Effector memory CD8-positive, alpha-beta T cell (primary cell): ENCODE measurements at regions not wholly inside any gene's neighbourhood (a gene's known extent, or its start where the extent isn't known, plus 50 kb on each side); places are given as distances from the start of the nearest gene placed in this dataset.

Source experiments
- ATAC-seq: fragments of 150-1000 bp; cut with Tn5 transposase; replicated peaks from 2 replicates; pipeline ENCODE4 v1.10.0; 2021; ENCODE audit warnings: mild to moderate bottlenecking, moderate library complexity
- DNase-seq, 3 experiments: peaks; one replicate each; pipeline ENCODE4 v3.0.0; 2021
- H3K27ac Mint-ChIP-seq, 2 donors: one replicate each; pipeline ENCODE4 v1.8.0; 2022; ENCODE audit warnings: mild to moderate bottlenecking in 2 of 2, mixed read lengths in 2 of 2, moderate library complexity in 2 of 2
- H3K27me3 Mint-ChIP-seq, 2 donors: one replicate each; pipeline ENCODE4 v1.8.0; 2022; ENCODE audit warnings: mixed read lengths in 2 of 2
- H3K36me3 Mint-ChIP-seq: one replicate; pipeline ENCODE4 v1.8.0; 2022; ENCODE audit warnings: mild to moderate bottlenecking, moderate library complexity, mixed read lengths; ENCODE audit not compliant: insufficient read depth
- H3K4me1 Mint-ChIP-seq, 2 donors: one replicate each; pipeline ENCODE4 v1.8.0; 2022; ENCODE audit warnings: low read depth in 2 of 2, mixed read lengths in 2 of 2
- H3K4me3 Mint-ChIP-seq, 2 donors: one replicate each; pipeline ENCODE4 v1.8.0; 2022; ENCODE audit warnings: mild to moderate bottlenecking in 2 of 2, mixed read lengths in 2 of 2, moderate library complexity in 2 of 2
- H3K9me3 Mint-ChIP-seq, 2 donors: one replicate each; pipeline ENCODE4 v1.8.0; 2022; ENCODE audit warnings: mixed read lengths in 2 of 2

- H3K27ac Mint-ChIP-seq: peak overlapping the region in 1 of 2 donors; percentile 72
- no peak overlapping the region for H3K4me3 Mint-ChIP-seq
- H3K36me3 Mint-ChIP-seq: no peaks in the 10 kb centered on the region
- ATAC-seq (no peak), DNase-seq (no peak)
- H3K9me3 Mint-ChIP-seq: no peaks in the 10 kb centered on the region
- peaks cover 13 to 21% of the 10 kb centered on the region in 2 donors for H3K4me1 Mint-ChIP-seq
- no peaks in the 10 kb centered on the region for H3K27me3 Mint-ChIP-seq
Observed at GRCh38 chr2:9770006-9770307, 73.3 kb upstream of the TAF1B start.

DNA sequence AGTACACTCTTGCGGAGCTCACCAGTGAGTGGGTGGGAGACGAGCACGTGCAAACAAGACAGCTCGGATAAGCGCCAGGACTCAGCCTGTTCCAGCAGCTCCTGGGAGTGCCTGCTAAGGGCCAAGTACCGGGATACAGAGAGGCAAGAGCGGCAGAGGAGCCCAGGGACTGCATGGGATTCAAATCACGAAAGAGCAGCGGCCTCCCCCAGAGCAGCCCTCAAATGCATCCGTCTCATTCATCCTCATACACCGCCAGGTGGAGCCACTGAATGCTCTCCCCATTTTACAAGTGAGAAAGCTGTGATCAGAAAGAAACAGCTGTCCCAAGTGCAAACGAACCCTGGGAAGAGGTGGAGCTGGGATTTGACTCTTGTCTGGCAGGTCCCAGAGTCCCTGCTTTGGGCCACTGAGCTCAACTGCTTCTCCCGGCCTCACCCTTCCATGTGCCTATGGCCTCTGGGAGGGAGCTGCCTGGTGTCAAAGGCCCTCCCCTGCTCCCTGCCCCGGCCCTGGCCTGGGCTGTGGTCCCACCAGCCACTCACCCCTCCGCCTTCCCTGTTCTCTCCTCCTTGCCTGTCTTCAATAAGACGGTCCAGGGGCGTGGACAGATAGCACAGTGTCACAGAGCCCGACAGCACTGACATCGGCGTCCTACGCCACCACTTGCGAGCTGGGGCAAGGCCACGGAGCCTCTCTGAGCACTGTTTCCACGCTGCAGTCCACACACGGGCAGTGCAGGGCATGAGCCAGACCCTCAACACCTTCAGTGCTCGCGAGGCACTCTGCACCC lies 72.8 kb upstream of the TAF1B start:
- peaks cover 10 to 18% of the 10 kb centered on the region in 2 donors for H3K4me1 Mint-ChIP-seq
- H3K27ac Mint-ChIP-seq: peak overlapping the region in 1 of 2 donors; percentile 72
- DNase-seq (peak; percentile 50 to 58 (median 55)), ATAC-seq (peak; percentile 68)
- H3K9me3 Mint-ChIP-seq: no peaks in the 10 kb centered on the region
- H3K36me3 Mint-ChIP-seq: no peaks in the 10 kb centered on the region
- H3K27me3 Mint-ChIP-seq: no peaks in the 10 kb centered on the region
- no peak overlapping the region for H3K4me3 Mint-ChIP-seq

DNA sequence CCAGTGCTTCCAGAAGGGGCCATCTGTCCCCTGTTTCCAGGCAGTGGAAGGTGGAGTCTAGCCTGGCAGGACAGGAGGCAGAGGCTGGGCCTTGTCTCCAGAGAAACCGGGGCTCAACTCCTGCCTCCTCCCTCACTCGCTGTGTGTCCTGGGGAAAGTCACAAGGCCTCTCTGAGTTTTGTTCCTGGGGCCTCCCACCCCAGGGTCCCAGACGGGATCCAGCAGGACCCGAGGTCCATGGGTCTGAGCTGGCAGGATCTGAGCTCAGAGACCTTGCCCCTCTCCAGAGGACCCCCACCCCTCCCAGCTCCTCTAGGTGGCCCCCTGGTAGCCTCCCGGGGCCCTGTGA lies 72.2 kb upstream of the TAF1B start:
- H3K4me3 Mint-ChIP-seq: no peak overlapping the region
- ATAC-seq (no peak), DNase-seq (no peak)
- no peaks in the 10 kb centered on the region for H3K9me3 Mint-ChIP-seq
- H3K4me1 Mint-ChIP-seq: peaks cover 10 to 18% of the 10 kb centered on the region in 2 donors
- H3K27me3 Mint-ChIP-seq: no peaks in the 10 kb centered on the region
- H3K36me3 Mint-ChIP-seq: no peaks in the 10 kb centered on the region
- peak overlapping the region in 1 of 2 donors; percentile 72 for H3K27ac Mint-ChIP-seq

- H3K9me3 Mint-ChIP-seq: peaks cover 0 to 1% of the 10 kb centered on the region in 2 donors
Observed at GRCh38 chr2:9771481-9772017, 71.7 kb upstream of the TAF1B start.

DNA sequence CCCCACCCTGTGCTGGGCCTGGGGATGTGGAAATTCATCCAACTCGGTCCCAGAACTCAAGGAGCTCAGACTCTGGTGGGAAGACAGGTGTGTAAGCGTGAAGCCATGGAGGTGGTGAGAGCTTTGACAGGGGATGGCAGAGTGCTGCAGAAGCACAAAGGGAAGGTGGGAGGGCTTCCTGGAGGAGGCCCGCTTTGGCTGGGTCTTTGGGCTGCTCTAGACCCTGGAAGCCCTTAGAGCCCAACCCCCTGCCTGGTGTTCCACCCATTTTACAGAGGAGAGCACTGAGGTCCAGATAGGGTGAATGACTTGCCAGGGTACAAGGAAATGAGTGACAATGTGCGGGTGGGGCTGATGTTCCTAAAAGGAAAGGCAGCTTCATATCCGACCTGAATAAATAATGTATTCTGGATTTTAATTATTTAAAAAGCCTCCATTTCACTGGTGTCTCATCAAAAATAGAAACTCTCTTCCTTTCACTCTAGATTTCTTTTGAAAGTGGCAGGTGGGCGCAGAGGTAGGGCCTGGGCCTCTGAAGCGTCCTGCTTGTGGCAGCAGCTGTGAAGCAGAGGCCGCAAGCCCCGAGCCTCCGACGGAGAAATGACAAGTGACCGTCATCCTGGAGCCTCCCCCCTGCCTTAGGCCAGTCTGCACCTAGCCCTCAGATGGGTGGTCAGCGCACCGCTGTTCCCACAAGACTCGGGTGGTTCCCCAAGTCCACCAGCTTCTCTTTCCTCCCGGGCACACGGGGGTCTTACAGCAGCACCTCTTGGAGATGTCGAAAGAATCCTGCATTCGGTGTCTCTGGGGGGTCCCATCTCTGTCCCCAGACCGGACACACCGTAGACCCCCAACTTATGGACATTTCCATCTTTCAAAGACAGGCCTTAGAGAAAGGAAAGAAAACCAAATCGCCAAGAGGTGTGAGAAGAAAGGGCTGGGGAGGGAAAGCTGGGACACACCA lies 71.0 kb upstream of the TAF1B start:
- ATAC-seq: no peak
- H3K27ac Mint-ChIP-seq: peak overlapping the region in 1 of 2 donors; percentile 66
- no peak overlapping the region for H3K4me3 Mint-ChIP-seq
- H3K27me3 Mint-ChIP-seq: no peaks in the 10 kb centered on the region
- H3K36me3 Mint-ChIP-seq: no peaks in the 10 kb centered on the region
- peaks cover 0 to 2% of the 10 kb centered on the region in 2 donors for H3K9me3 Mint-ChIP-seq
- H3K4me1 Mint-ChIP-seq: peaks cover 10 to 18% of the 10 kb centered on the region in 2 donors
- DNase-seq: no peak

More at GRCh38 chr2:9771481-9772017, 71.7 kb upstream of the TAF1B start:
- Mint-ChIP-seq H3K4me3 (no peak overlapping the region), H3K4me1 (peaks cover 10 to 18% of the 10 kb centered on the region in 2 donors), H3K36me3 (no peaks in the 10 kb centered on the region), H3K27ac (peak overlapping the region in 1 of 2 donors; percentile 66), H3K27me3 (no peaks in the 10 kb centered on the region)
- DNase-seq (no peak), ATAC-seq (no peak)

DNA sequence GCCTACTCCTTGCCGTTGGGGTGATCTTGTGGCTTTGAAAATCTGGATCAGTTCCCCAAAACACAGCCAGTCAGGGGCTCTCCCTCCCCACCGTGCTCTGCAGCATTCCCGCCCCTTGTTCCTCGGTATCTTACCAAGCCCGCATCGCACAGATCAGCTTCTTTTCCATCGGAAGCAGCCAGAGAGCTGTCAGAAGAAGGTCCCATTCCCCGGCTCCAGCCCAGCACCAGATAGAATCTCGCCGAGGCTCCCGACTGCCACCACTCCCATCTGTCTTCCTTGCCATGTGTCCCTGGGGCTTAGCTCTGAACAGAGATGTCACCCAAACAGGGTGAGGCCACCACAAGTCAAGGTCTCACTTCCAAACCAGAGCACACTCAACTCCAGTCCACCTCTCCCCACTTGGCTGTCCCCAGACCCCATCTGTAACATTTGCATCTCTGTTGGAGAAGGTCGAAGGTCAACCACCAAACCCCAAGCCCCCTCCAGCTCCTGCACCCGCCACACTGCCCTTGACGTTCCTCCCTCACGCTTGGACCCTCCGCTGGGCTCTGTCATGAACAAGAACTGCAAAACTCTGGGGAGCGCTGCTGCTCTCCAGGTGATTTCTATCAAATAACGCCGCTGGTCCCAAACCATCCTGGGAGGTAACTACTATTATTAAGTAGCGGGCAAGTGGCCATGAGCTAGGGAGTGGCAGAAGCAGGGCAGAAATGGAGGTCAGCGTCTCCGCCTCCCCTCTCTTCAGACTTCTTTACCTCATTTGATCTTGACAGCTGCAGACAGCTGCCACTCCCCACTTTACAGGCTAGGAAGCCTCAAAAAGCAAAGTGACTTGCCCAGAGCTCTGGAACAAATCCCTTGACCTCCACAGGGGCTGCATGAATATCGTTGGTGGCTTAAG lies 70.0 kb upstream of the TAF1B start:
- Mint-ChIP-seq H3K27ac (peak overlapping the region in 1 of 2 donors; percentile 74), H3K4me3 (no peak overlapping the region), H3K9me3 (peaks cover 0 to 2% of the 10 kb centered on the region in 2 donors), H3K27me3 (no peaks in the 10 kb centered on the region), H3K4me1 (peaks cover 10 to 26% of the 10 kb centered on the region in 2 donors), H3K36me3 (no peaks in the 10 kb centered on the region)
- DNase-seq (no peak), ATAC-seq (no peak)

- peaks cover 16 to 29% of the 10 kb centered on the region in 2 donors for H3K4me1 Mint-ChIP-seq
- ATAC-seq: no peak
- no peaks in the 10 kb centered on the region for H3K27me3 Mint-ChIP-seq
Observed at GRCh38 chr2:9773903-9774239, 69.4 kb upstream of the TAF1B start.

GRCh38 chr2:9774266-9774665 lies 69.0 kb upstream of the TAF1B start:
- Mint-ChIP-seq H3K4me1 (peaks cover 14 to 29% of the 10 kb centered on the region in 2 donors), H3K36me3 (no peaks in the 10 kb centered on the region)
- ATAC-seq: no peak

More at GRCh38 chr2:9773903-9774239, 69.4 kb upstream of the TAF1B start:
- no peak for DNase-seq
- no peak overlapping the region for H3K27ac Mint-ChIP-seq
- peaks cover 0 to 2% of the 10 kb centered on the region in 2 donors for H3K9me3 Mint-ChIP-seq
- no peak overlapping the region for H3K4me3 Mint-ChIP-seq
- no peaks in the 10 kb centered on the region for H3K36me3 Mint-ChIP-seq

GRCh38 chr2:9775351-9775750 lies 67.9 kb upstream of the TAF1B start:
- Mint-ChIP-seq H3K4me3 (no peak overlapping the region), H3K36me3 (peaks cover 8% of the 10 kb centered on the region), H3K9me3 (peaks cover 0 to 2% of the 10 kb centered on the region in 2 donors), H3K27ac (peak overlapping the region in 1 of 2 donors; percentile 32), H3K27me3 (no peaks in the 10 kb centered on the region), H3K4me1 (peaks cover 19 to 31% of the 10 kb centered on the region in 2 donors)
- no peak for DNase-seq
- ATAC-seq: no peak

More at GRCh38 chr2:9774266-9774665, 69.0 kb upstream of the TAF1B start:
- Mint-ChIP-seq H3K27me3 (no peaks in the 10 kb centered on the region), H3K4me3 (no peak overlapping the region), H3K9me3 (peaks cover 0 to 2% of the 10 kb centered on the region in 2 donors), H3K27ac (no peak overlapping the region)
- DNase-seq: no peak

DNA sequence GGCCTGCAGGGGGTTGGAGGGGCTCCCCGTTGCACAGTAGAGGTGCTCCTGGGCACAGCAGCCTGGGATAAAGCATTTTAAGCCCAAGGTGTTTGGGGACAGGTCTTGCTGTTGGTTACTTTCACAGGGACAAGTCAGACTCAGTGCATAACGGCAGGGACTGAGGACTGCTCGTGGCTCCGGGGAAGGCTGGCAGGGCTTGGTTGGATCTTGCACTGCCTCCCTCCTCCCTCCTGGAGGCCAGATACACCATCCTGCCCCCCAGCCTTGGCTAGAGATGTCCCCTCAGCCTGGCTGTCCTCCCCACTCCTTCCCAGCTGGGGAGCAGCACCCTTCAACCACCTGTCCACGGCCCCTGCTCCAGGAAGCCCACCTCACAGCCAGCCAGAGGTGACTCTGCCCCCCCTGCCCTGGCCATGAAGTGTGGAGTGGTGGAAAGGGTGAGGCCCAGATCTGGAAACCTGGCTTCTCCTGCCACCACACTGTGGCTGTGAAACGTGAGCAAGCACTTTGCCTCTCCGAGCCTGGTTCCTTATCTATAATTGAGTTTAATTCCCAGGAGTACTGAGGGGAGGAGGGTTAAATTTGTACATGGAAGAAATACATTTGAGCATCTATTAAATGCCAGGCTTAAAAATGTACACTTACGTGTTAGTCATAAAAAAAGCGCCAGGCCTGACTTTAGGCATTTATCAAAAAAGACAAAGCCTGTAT lies 67.1 kb upstream of the TAF1B start:
- Mint-ChIP-seq H3K4me1 (peaks cover 19 to 33% of the 10 kb centered on the region in 2 donors), H3K9me3 (peaks cover 0 to 2% of the 10 kb centered on the region in 2 donors), H3K36me3 (peaks cover 14% of the 10 kb centered on the region)

DNA sequence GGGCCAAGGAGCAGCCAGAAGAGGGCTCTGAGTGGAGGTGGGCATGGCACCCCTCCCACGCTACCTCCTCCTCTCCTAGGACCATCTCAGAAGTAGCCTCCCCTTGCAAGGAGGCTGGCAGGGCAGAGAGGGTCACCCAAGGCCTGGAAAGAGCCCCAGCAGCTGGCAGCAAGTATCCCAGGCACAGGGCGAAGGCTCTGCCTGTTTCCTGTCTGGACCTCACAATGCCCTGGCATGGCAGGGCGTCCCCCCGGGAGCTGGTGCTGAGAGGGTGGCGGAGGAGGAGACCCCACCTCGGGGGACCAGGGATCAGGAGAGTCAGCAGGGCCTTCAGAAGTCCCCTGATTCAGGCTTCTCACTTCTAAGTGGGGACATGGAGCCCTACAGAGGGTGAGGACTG lies 66.2 kb upstream of the TAF1B start:
- Mint-ChIP-seq H3K27ac (no peak overlapping the region), H3K4me3 (no peak overlapping the region), H3K27me3 (no peaks in the 10 kb centered on the region), H3K9me3 (peaks cover 0 to 2% of the 10 kb centered on the region in 2 donors), H3K4me1 (peaks cover 23 to 36% of the 10 kb centered on the region in 2 donors), H3K36me3 (peaks cover 21% of the 10 kb centered on the region)
- ATAC-seq: no peak
- DNase-seq: no peak

More for the DNA sequence above, 67.1 kb upstream of the TAF1B start:
- ATAC-seq (no peak), DNase-seq (no peak)
- H3K27me3 Mint-ChIP-seq: no peaks in the 10 kb centered on the region
- no peak overlapping the region for H3K4me3 Mint-ChIP-seq
- peak overlapping the region in 1 of 2 donors; percentile 38 for H3K27ac Mint-ChIP-seq

DNA sequence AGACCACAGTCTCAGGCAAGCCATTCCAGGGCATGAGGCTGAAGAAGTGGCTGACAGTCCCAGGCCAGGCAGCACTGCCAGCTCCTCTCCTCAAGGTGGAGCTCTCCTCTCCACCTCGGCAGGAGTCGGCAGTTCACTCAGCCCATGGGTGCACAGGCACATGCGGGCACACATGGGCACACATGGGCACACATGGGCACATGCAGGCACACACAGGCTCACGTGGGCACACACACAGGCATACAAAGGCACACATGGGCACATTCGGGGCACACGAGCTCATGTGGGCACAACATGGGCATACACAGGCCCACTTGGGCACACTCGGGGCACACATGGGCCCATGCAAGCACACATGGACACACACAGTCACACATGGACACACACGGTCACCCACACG lies 65.3 kb upstream of the TAF1B start:
- H3K4me1 Mint-ChIP-seq: peaks cover 32 to 45% of the 10 kb centered on the region in 2 donors
- H3K27me3 Mint-ChIP-seq: no peaks in the 10 kb centered on the region
- ATAC-seq (no peak), DNase-seq (no peak)
- peak overlapping the region in 1 of 2 donors; percentile 77 for H3K4me3 Mint-ChIP-seq
- peaks cover 0 to 2% of the 10 kb centered on the region in 2 donors for H3K9me3 Mint-ChIP-seq
- H3K36me3 Mint-ChIP-seq: peaks cover 22% of the 10 kb centered on the region
- H3K27ac Mint-ChIP-seq: peak overlapping the region; percentile 93 to 94
